H1 (cell line): ENCODE measurements at regions not wholly inside any gene's neighbourhood (a gene's known extent, or its start where the extent isn't known, plus 50 kb on each side); places are given as distances from the start of the nearest gene placed in this dataset.

Source experiments
- CTCF ChIA-PET: fragments of 300-600 bp; sonication (Branson Sonifier 250); formaldehyde crosslinking; loops from one replicate; lab custom pipeline; 2021; ENCODE audit not compliant: partially characterized antibody; lab: Charles Lee
- POLR2A ChIA-PET: fragments of 300-600 bp; sonication (Branson Sonifier 250); formaldehyde crosslinking; loops from one replicate; lab custom pipeline; 2021; ENCODE audit warnings: inconsistent platforms; ENCODE audit not compliant: partially characterized antibody; lab: Charles Lee
- DNase-seq, 2 experiments: peaks; one replicate each; pipeline versions ENCODE4 v3.0.0 to v3.0.0-alpha.2; 2010 to 2022; ENCODE audit warnings: low spot score in 2 of 2, low read depth in 1 of 2, mixed read lengths in 1 of 2
- FAIRE-seq: peaks from 2 replicates; lab custom pipeline; 2011; peaks lifted over from hg19 to GRCh38; lab: Jason Lieb, UNC
- H2AFZ ChIP-seq: 2 replicates; pipeline ENCODE4 v1.8.1; 2012; ENCODE audit warnings: low read length, inconsistent platforms
- H2AK5ac ChIP-seq: 2 replicates; pipeline ENCODE4 v1.6.1; 2013; ENCODE audit warnings: low read depth, low read length
- H2BK120ac ChIP-seq: replicated peaks from 2 replicates; pipeline ENCODE3; 2013; ENCODE audit warnings: low read depth, low read length, inconsistent platforms
- H2BK12ac ChIP-seq: 2 replicates; pipeline ENCODE4 v1.6.1; 2013; ENCODE audit warnings: low read depth, low read length
- H2BK15ac ChIP-seq: 2 replicates; pipeline ENCODE4 v1.6.1; 2013; ENCODE audit warnings: low read length
- H2BK20ac ChIP-seq: 2 replicates; pipeline ENCODE4 v1.6.1; 2013; ENCODE audit warnings: low read length
- H2BK5ac ChIP-seq: 2 replicates; pipeline ENCODE4 v1.6.1; 2013; ENCODE audit warnings: low read depth, low read length
- H3K14ac ChIP-seq: 2 replicates; pipeline ENCODE4 v1.6.1; 2013; ENCODE audit warnings: inconsistent platforms; ENCODE audit not compliant: insufficient read length
- H3K18ac ChIP-seq: 2 replicates; pipeline ENCODE4 v1.6.1; 2013; ENCODE audit warnings: low read length; ENCODE audit errors: extremely low read depth
- H3K23ac ChIP-seq: 2 replicates; pipeline ENCODE4 v1.6.1; 2013; ENCODE audit warnings: inconsistent platforms; ENCODE audit not compliant: insufficient read length
- H3K23me2 ChIP-seq: 2 replicates; pipeline ENCODE4 v1.6.1; 2013; ENCODE audit warnings: low read depth, low read length
- H3K27ac ChIP-seq: 2 replicates; pipeline ENCODE4 v1.6.1; 2011; ENCODE audit warnings: low read depth, low read length, inconsistent platforms
- H3K27me3 ChIP-seq, 4 experiments: replicated peaks in 1 of 4; 1 replicate in 1 of 4; 2 replicates in 3 of 4; pipeline versions ENCODE4 v1.6.1 to v1.8.1; 2011 to 2013; ENCODE audit warnings: low read length in 3 of 4, mild to moderate bottlenecking in 3 of 4, inconsistent platforms in 2 of 4, mixed read lengths in 2 of 4, moderate library complexity in 1 of 4; ENCODE audit not compliant: control insufficient read depth in 3 of 4, insufficient read depth in 3 of 4; ENCODE audit errors: extremely low read depth in 1 of 4
- H3K36me3 ChIP-seq, 4 experiments: 2 replicates each; pipeline versions ENCODE4 v1.6.1 to v1.8.1; 2011 to 2013; ENCODE audit warnings: mild to moderate bottlenecking in 4 of 4, low read length in 3 of 4, moderate library complexity in 2 of 4, control low read depth in 1 of 4, inconsistent platforms in 1 of 4; ENCODE audit not compliant: insufficient read depth in 4 of 4, control insufficient read depth in 2 of 4
- H3K4ac ChIP-seq: replicated peaks from 2 replicates; pipeline ENCODE3; 2013; ENCODE audit warnings: low read length, low read depth, mixed read lengths, inconsistent platforms; ENCODE audit not compliant: insufficient read length
- H3K4me1 ChIP-seq, 4 experiments: replicated peaks in 1 of 4; 1 replicate in 1 of 4; 2 replicates in 3 of 4; pipeline versions ENCODE4 v1.6.1 to v1.8.1; 2011 to 2013; ENCODE audit warnings: low read length in 3 of 4, inconsistent platforms in 2 of 4, mixed read lengths in 1 of 4; ENCODE audit not compliant: insufficient read depth in 4 of 4, control insufficient read depth in 3 of 4
- H3K4me2 ChIP-seq, 2 experiments: 2 replicates each; pipeline versions ENCODE4 v1.6.1 to v1.8.1; 2011 to 2013; ENCODE audit warnings: low read depth in 2 of 2, low read length in 2 of 2, control low read depth in 1 of 2, inconsistent platforms in 1 of 2, mild to moderate bottlenecking in 1 of 2; ENCODE audit not compliant: insufficient read depth in 1 of 2
- H3K4me3 ChIP-seq, 4 experiments: fragments of 200-600, 300-600 bp in 1 of 4; sonication (generic), shearing (Covaris generic), sonication (Bioruptor Twin) in 1 of 4; 2 replicates each; pipeline versions ENCODE4 v1.5.1 to v1.8.1; 2011 to 2016; ENCODE audit warnings: low read length in 4 of 4, low read depth in 3 of 4, control low read depth in 2 of 4, inconsistent platforms in 2 of 4, mild to moderate bottlenecking in 2 of 4, mixed read lengths in 1 of 4, moderate library complexity in 1 of 4; ENCODE audit not compliant: insufficient read depth in 2 of 4; ENCODE audit errors: extremely low read depth in 1 of 4
- H3K56ac ChIP-seq: replicated peaks from 2 replicates; pipeline ENCODE3; 2013; ENCODE audit warnings: low read depth, mild to moderate bottlenecking, mixed read lengths, low read length, inconsistent platforms; ENCODE audit not compliant: insufficient read length
- H3K79me1 ChIP-seq: 2 replicates; pipeline ENCODE4 v1.6.1; 2013; ENCODE audit warnings: low read depth, low read length, control low read depth
- H3K79me2 ChIP-seq, 2 experiments: 2 replicates each; pipeline versions ENCODE4 v1.6.1 to v1.8.1; 2012 to 2013; ENCODE audit warnings: low read length in 2 of 2, mild to moderate bottlenecking in 2 of 2, inconsistent platforms in 1 of 2; ENCODE audit not compliant: insufficient read depth in 2 of 2, control insufficient read depth in 1 of 2
- H3K9ac ChIP-seq, 4 experiments: replicated peaks in 1 of 4; 1 replicate in 1 of 4; 2 replicates in 3 of 4; pipeline versions ENCODE4 v1.6.1 to v1.8.1; 2011 to 2013; ENCODE audit warnings: low read depth in 3 of 4, low read length in 3 of 4, control low read depth in 2 of 4, mild to moderate bottlenecking in 2 of 4, moderate library complexity in 2 of 4, inconsistent platforms in 1 of 4; ENCODE audit errors: extremely low read depth in 1 of 4
- H3K9me3 ChIP-seq, 2 experiments: 2 replicates each; pipeline versions ENCODE4 v1.6.1 to v1.8.1; 2012 to 2013; ENCODE audit warnings: mild to moderate bottlenecking in 2 of 2, moderate library complexity in 2 of 2, control low read depth in 1 of 2, inconsistent platforms in 1 of 2, low read depth in 1 of 2, low read length in 1 of 2, mixed read lengths in 1 of 2; ENCODE audit not compliant: insufficient read depth in 2 of 2
- H4K20me1 ChIP-seq, 2 experiments: replicated peaks in 1 of 2; 2 replicates each; pipeline versions ENCODE3 to v1.8.1; 2011 to 2013; ENCODE audit warnings: inconsistent platforms in 2 of 2, low read length in 2 of 2, mild to moderate bottlenecking in 1 of 2; ENCODE audit not compliant: insufficient read depth in 2 of 2, control insufficient read depth in 1 of 2
- H4K5ac ChIP-seq: 2 replicates; pipeline ENCODE4 v1.6.1; 2013; ENCODE audit warnings: low read length, low read depth, mixed read lengths, inconsistent platforms; ENCODE audit not compliant: insufficient read length
- H4K8ac ChIP-seq: 2 replicates; pipeline ENCODE4 v1.8.0; 2013; ENCODE audit warnings: mild to moderate bottlenecking, moderate library complexity, low read length, inconsistent platforms; ENCODE audit not compliant: insufficient read depth; ENCODE audit errors: extremely low read depth
- H4K91ac ChIP-seq: replicated peaks from 2 replicates; pipeline ENCODE3; 2013; ENCODE audit warnings: low read length, mixed read lengths, inconsistent platforms; ENCODE audit not compliant: insufficient read length
- ATF2 ChIP-seq: IDR thresholded peaks from 2 replicates; pipeline ENCODE4 v1.6.1; 2012; ENCODE audit warnings: low read length, inconsistent platforms
- BACH1 ChIP-seq: IDR thresholded peaks from 2 replicates; pipeline ENCODE4 v1.6.1; 2012; ENCODE audit warnings: low read length, improper control_type of control experiment
- CTCF ChIP-seq, 3 experiments: IDR thresholded peaks; 1 replicate in 2 of 3; 2 replicates in 1 of 3; pipeline versions ENCODE4 v1.5.1 to v1.6.1; 2011; ENCODE audit warnings: low read length in 3 of 3, mild to moderate bottlenecking in 3 of 3, inconsistent platforms in 2 of 3, low read depth in 1 of 3, moderate library complexity in 1 of 3; ENCODE audit not compliant: insufficient read depth in 1 of 3; ENCODE audit errors: control extremely low read depth in 1 of 3
- KDM5A ChIP-seq: fragments of 200-600 bp; IDR thresholded peaks from 2 replicates; pipeline ENCODE4 v1.7.1; 2012; ENCODE audit warnings: mild to moderate bottlenecking, low read length, inconsistent platforms, mixed read lengths
- RAD21 ChIP-seq, 2 experiments: IDR thresholded peaks in 1 of 2; conservative IDR thresholded peaks in 1 of 2; 2 replicates each; pipeline ENCODE4 v1.6.1; 2011; ENCODE audit warnings: low read depth in 2 of 2, low read length in 2 of 2, improper control_type of control experiment in 1 of 2, inconsistent platforms in 1 of 2, mild to moderate bottlenecking in 1 of 2, moderate library complexity in 1 of 2
- SIN3A ChIP-seq, 2 experiments: IDR thresholded peaks in 1 of 2; conservative IDR thresholded peaks in 1 of 2; 2 replicates each; pipeline ENCODE4 v1.6.1; 2011 to 2012; ENCODE audit warnings: low read length in 2 of 2, improper control_type of control experiment in 1 of 2, low read depth in 1 of 2, mild to moderate bottlenecking in 1 of 2
- SRF ChIP-seq: IDR thresholded peaks from 2 replicates; pipeline ENCODE4 v1.6.1; 2011; ENCODE audit warnings: mild to moderate bottlenecking, low read depth, low read length, moderate library complexity
- TEAD4 ChIP-seq: IDR thresholded peaks from 2 replicates; pipeline ENCODE4 v1.6.1; 2012; ENCODE audit warnings: low read depth, low read length, inconsistent platforms, mixed read lengths
- WGBS, 2 experiments: shearing (Covaris generic) in 1 of 2; methylation state at CpG; one replicate each; pipeline versions ENCODE4 v1.1.6 to v1.1.7; 2013 to 2015; ENCODE audit warnings: low lambda C conversion rate in 2 of 2, mixed read lengths in 2 of 2, inconsistent platforms in 1 of 2, low coverage in 1 of 2, missing lambda C conversion rate in 1 of 2; ENCODE audit not compliant: insufficient replicate concordance in 2 of 2, insufficient coverage in 1 of 2, insufficient read length in 1 of 2; ENCODE audit errors: extremely low coverage in 1 of 2, missing lambda C conversion rate in 1 of 2; 5-methylcytosine and 5-hydroxymethylcytosine counted together

GRCh38 chr6:130274007-130274406, 51.3 kb upstream of the SAMD3 start:
- no peak overlapping the region for H3K23ac ChIP-seq
- no peaks in the 10 kb centered on the region for H3K79me2 ChIP-seq
- no peak overlapping the region for H4K5ac ChIP-seq
- no peak overlapping the region for H2BK15ac ChIP-seq
- DNase-seq: no peak
- TF ChIP-seq BACH1 (no peak), KDM5A (no peak), SRF (no peak), SIN3A (conservative IDR thresholded peaks at IDR 0.05 in 1 of 2, IDR thresholded peaks at IDR 0.05 in 1 of 2; ENCODE audit: low read depth in 1 of 2, low read length in 2 of 2) (no peak), ATF2 (no peak), RAD21 (IDR thresholded peaks at IDR 0.05 in 1 of 2, conservative IDR thresholded peaks at IDR 0.05 in 1 of 2; ENCODE audit: low read depth in 2 of 2, low read length in 2 of 2) (no peak), CTCF (IDR thresholded peaks at IDR 0.05; ENCODE audit: control extremely low read depth in 1 of 3, insufficient read depth in 1 of 3, low read depth in 1 of 3, low read length in 3 of 3) (no peak), TEAD4 (no peak)
- H3K9ac ChIP-seq: no peak overlapping the region
- no peak overlapping the region for H4K8ac ChIP-seq
- H3K18ac ChIP-seq: no peak overlapping the region
- no peaks in the 10 kb centered on the region; a peak in 1 of 8 replicates for H3K36me3 ChIP-seq
- peaks cover 15 to 24% of the 10 kb centered on the region in 2 experiments for H3K9me3 ChIP-seq
- no peak overlapping the region for H4K91ac ChIP-seq
- no peaks in the 10 kb centered on the region for H3K23me2 ChIP-seq
- H2AK5ac ChIP-seq: no peak overlapping the region
- H2BK120ac ChIP-seq: no peak overlapping the region
- H4K20me1 ChIP-seq: no peaks in the 10 kb centered on the region
- no peaks in the 10 kb centered on the region for H3K79me1 ChIP-seq
- no peak for FAIRE-seq
- no peak overlapping the region for H3K27ac ChIP-seq
- no peak overlapping the region for H2BK5ac ChIP-seq
- no peak overlapping the region for H2AFZ ChIP-seq
- H2BK20ac ChIP-seq: no peak overlapping the region
- ChIA-PET POLR2A (no interaction called here), CTCF (no interaction called here)
- no peaks in the 10 kb centered on the region for H3K4me1 ChIP-seq
- no peak overlapping the region for H3K4me3 ChIP-seq
- no peak overlapping the region for H2BK12ac ChIP-seq
- H3K4ac ChIP-seq: no peak overlapping the region
- H3K4me2 ChIP-seq: no peak overlapping the region
- no peak overlapping the region for H3K14ac ChIP-seq
- no peak overlapping the region for H3K56ac ChIP-seq
- no peaks in the 10 kb centered on the region for H3K27me3 ChIP-seq
- 92% methylated on average over 1 of the region's 1 CpG; no CpG with 5 or more reads in 1 of the 2 experiments for WGBS, 2 experiments
